IMR-90 (cell line): ENCODE measurements at regions not wholly inside any gene's neighbourhood (a gene's known extent, or its start where the extent isn't known, plus 50 kb on each side); places are given as distances from the start of the nearest gene placed in this dataset.

ENCODE experiments used
- ATAC-seq: fragments of 200-7000 bp; cut with Tn5 transposase; 2 replicates; pipeline ENCODE4 v1.9.1; 2020; ENCODE audit warnings: low read depth, mild to moderate bottlenecking, moderate library complexity
- BruUV-seq: library from RNA; stranded (reverse); fragments of 400-500 nt; replicated peaks from 2 replicates; lab custom pipeline; 2021; lab: Mats Ljungman, UMichigan
- CTCF ChIA-PET: fragments of 300-600 bp; formaldehyde crosslinking; extraction: SDS; loops from one replicate; lab custom pipeline; 2021; ENCODE audit warnings: antibody characterized with exemption; lab: Yijun Ruan, JAX
- POLR2A ChIA-PET: fragments of 300-600 bp; sonication (Branson Sonifier 250); formaldehyde crosslinking; loops from one replicate; lab custom pipeline; 2022; ENCODE audit warnings: antibody characterized with exemption; ENCODE audit not compliant: unreplicated experiment; lab: Charles Lee
- DNase-seq: peaks from one replicate; pipeline ENCODE4 v3.0.0; 2013
- H2AFZ ChIP-seq: replicated peaks from 2 replicates; pipeline ENCODE3; 2013; ENCODE audit warnings: low read length, mild to moderate bottlenecking; ENCODE audit not compliant: poor library complexity
- H2AK5ac ChIP-seq: 2 replicates; pipeline ENCODE4 v1.6.1; 2013; ENCODE audit warnings: low read depth, low read length, inconsistent platforms
- H2AK9ac ChIP-seq: replicated peaks from 2 replicates; pipeline ENCODE3; 2013; ENCODE audit warnings: mild to moderate bottlenecking, low read depth, low read length, moderate library complexity; ENCODE audit not compliant: poor library complexity
- H2BK120ac ChIP-seq: 2 replicates; pipeline ENCODE4 v1.6.1; 2013; ENCODE audit warnings: low read depth, low read length, inconsistent platforms
- H2BK15ac ChIP-seq: 3 replicates; pipeline ENCODE4 v1.6.1; 2013; ENCODE audit warnings: low read depth, low read length, inconsistent platforms
- H2BK20ac ChIP-seq: 2 replicates; pipeline ENCODE4 v1.6.1; 2013; ENCODE audit warnings: low read depth, mild to moderate bottlenecking, inconsistent platforms, low read length, moderate library complexity
- H2BK5ac ChIP-seq: 2 replicates; pipeline ENCODE4 v1.6.1; 2013; ENCODE audit warnings: mild to moderate bottlenecking, low read depth, low read length, inconsistent platforms; ENCODE audit not compliant: poor library complexity, severe bottlenecking
- H3K14ac ChIP-seq: replicated peaks from 2 replicates; pipeline ENCODE4 v1.6.1; 2013; ENCODE audit warnings: low read depth, low read length, inconsistent platforms
- H3K18ac ChIP-seq: 2 replicates; pipeline ENCODE4 v1.6.1; 2013; ENCODE audit warnings: low read depth, low read length, control low read depth
- H3K23ac ChIP-seq: 2 replicates; pipeline ENCODE4 v1.6.1; 2013; ENCODE audit warnings: low read depth, low read length, inconsistent platforms
- H3K27ac ChIP-seq: 2 replicates; pipeline ENCODE4 v1.5.1; 2013; ENCODE audit warnings: mild to moderate bottlenecking, control low read depth, low read length; ENCODE audit not compliant: insufficient read depth
- H3K27me3 ChIP-seq: 2 replicates; pipeline ENCODE4 v1.6.1; 2013; ENCODE audit warnings: low read length; ENCODE audit not compliant: control insufficient read depth, insufficient read depth
- H3K36me3 ChIP-seq: 2 replicates; pipeline ENCODE4 v1.6.1; 2013; ENCODE audit warnings: low read length, mixed read lengths; ENCODE audit not compliant: control insufficient read depth, insufficient read depth
- H3K4ac ChIP-seq: 2 replicates; pipeline ENCODE4 v1.6.1; 2013; ENCODE audit warnings: low read depth, low read length, inconsistent platforms
- H3K4me1 ChIP-seq: 2 replicates; pipeline ENCODE4 v1.6.1; 2013; ENCODE audit warnings: low read length, mixed read lengths; ENCODE audit not compliant: control insufficient read depth, insufficient read depth
- H3K4me2 ChIP-seq: 2 replicates; pipeline ENCODE4 v1.6.1; 2013; ENCODE audit warnings: low read depth, mild to moderate bottlenecking, control low read depth, low read length, moderate library complexity
- H3K4me3 ChIP-seq: 2 replicates; pipeline ENCODE4 v1.5.1; 2013; ENCODE audit warnings: low read depth, mild to moderate bottlenecking, control low read depth, low read length, moderate library complexity; ENCODE audit not compliant: insufficient read depth
- H3K56ac ChIP-seq: 2 replicates; pipeline ENCODE4 v1.6.1; 2013; ENCODE audit warnings: low read length, inconsistent platforms; ENCODE audit not compliant: insufficient read depth; ENCODE audit errors: extremely low read depth
- H3K79me1 ChIP-seq, 2 experiments: 2 replicates each; pipeline ENCODE4 v1.6.1; 2013; ENCODE audit warnings: low read length in 2 of 2, inconsistent platforms in 1 of 2, low read depth in 1 of 2
- H3K9ac ChIP-seq: 2 replicates; pipeline ENCODE4 v1.6.1; 2013; ENCODE audit warnings: low read depth, low read length, control low read depth
- H3K9me1 ChIP-seq: 2 replicates; pipeline ENCODE4 v1.6.1; 2013; ENCODE audit warnings: low read length, inconsistent platforms; ENCODE audit not compliant: insufficient read depth
- H3K9me3 ChIP-seq: 2 replicates; pipeline ENCODE4 v1.6.1; 2013; ENCODE audit warnings: low read length; ENCODE audit not compliant: control insufficient read depth, insufficient read depth
- H4K20me1 ChIP-seq: 2 replicates; pipeline ENCODE4 v1.6.1; 2013; ENCODE audit warnings: low read length, inconsistent platforms; ENCODE audit not compliant: insufficient read depth
- H4K5ac ChIP-seq: 2 replicates; pipeline ENCODE4 v1.6.1; 2013; ENCODE audit warnings: mild to moderate bottlenecking, low read depth, low read length, control low read depth
- H4K8ac ChIP-seq, 2 experiments: 2 replicates each; pipeline ENCODE4 v1.6.1; 2013; ENCODE audit warnings: low read depth in 2 of 2, low read length in 2 of 2, control low read depth in 1 of 2, inconsistent platforms in 1 of 2
- H4K91ac ChIP-seq: 2 replicates; pipeline ENCODE4 v1.6.1; 2013; ENCODE audit warnings: low read depth, low read length, inconsistent platforms; ENCODE audit not compliant: insufficient read depth
- CEBPB ChIP-seq: IDR thresholded peaks from 2 replicates; pipeline ENCODE4 v1.6.1; 2012; ENCODE audit warnings: low read depth, low read length, improper control_type of control experiment
- CHD1 ChIP-seq: IDR thresholded peaks from 2 replicates; pipeline ENCODE4 v1.6.1; 2012; ENCODE audit warnings: low read depth, low read length, improper control_type of control experiment
- MAFK ChIP-seq: IDR thresholded peaks from 2 replicates; pipeline ENCODE4 v1.6.1; 2012; ENCODE audit warnings: low read depth, low read length, improper control_type of control experiment
- MAZ ChIP-seq: IDR thresholded peaks from 2 replicates; pipeline ENCODE4 v1.6.1; 2012; ENCODE audit warnings: low read depth, mild to moderate bottlenecking, low read length, improper control_type of control experiment, moderate library complexity, borderline replicate concordance
- WGBS, 2 experiments: methylation state at CpG; one replicate each; pipeline versions ENCODE4 v1.1.5 to v1.1.7; 2013; ENCODE audit warnings: missing lambda C conversion rate in 2 of 2; ENCODE audit not compliant: insufficient read length in 1 of 2; ENCODE audit errors: extremely low coverage in 2 of 2; 5-methylcytosine and 5-hydroxymethylcytosine counted together
- dilution Hi-C: fragments of 300-500 bp; cut with HindIII; formaldehyde crosslinking; loops from one replicate; pipeline ENCODE4 v1.14.3; 2018; ENCODE audit warnings: low sequenced_read_pairs; ENCODE audit not compliant: unreplicated experiment
- in situ Hi-C: fragments of 300-500 bp; cut with MboI; formaldehyde crosslinking; loops from 3 replicates; pipeline ENCODE4 v1.14.3; 2019; ENCODE audit warnings: low sequenced_read_pairs, inconsistent platforms, mixed read lengths
- intact Hi-C: fragments of 100-400 bp; cut with micrococcal nuclease; formaldehyde crosslinking; loops from 2 replicates; pipeline ENCODE4 v1.10.0; 2022

GRCh38 chr6:167449094-167449861, 124.4 kb downstream of the TTLL2 start:
- DNase-seq (no peak), ATAC-seq (no peak)
- Histone ChIP-seq H3K9me3 (peaks cover 44% of the 10 kb centered on the region), H2AK5ac (no peak overlapping the region), H4K8ac (no peak overlapping the region), H3K27me3 (no peaks in the 10 kb centered on the region), H3K36me3 (no peaks in the 10 kb centered on the region), H4K20me1 (no peaks in the 10 kb centered on the region), H3K9ac (no peak overlapping the region), H3K4me2 (no peak overlapping the region), H2AK9ac (no peak overlapping the region), H2BK120ac (no peak overlapping the region), H3K4me3 (no peak overlapping the region), H3K27ac (no peak overlapping the region), H2BK20ac (no peak overlapping the region), H2BK15ac (no peak overlapping the region), H3K9me1 (no peaks in the 10 kb centered on the region), H4K91ac (no peak overlapping the region), H3K14ac (no peak overlapping the region), H3K4me1 (no peaks in the 10 kb centered on the region), H3K23ac (no peak overlapping the region), H3K4ac (no peak overlapping the region), H3K18ac (no peak overlapping the region), H4K5ac (no peak overlapping the region), H2BK5ac (no peak overlapping the region), H3K56ac (no peak overlapping the region), H3K79me1 (no peaks in the 10 kb centered on the region), H2AFZ (no peak overlapping the region)
- ChIA-PET CTCF (no interaction called here), POLR2A (no interaction called here)
- 0% methylated on average over 1 of the region's 7 CpGs; no CpG with 5 or more reads in 1 of the 2 experiments for WGBS, 2 experiments
- dilution Hi-C loops (no loop called here), in situ Hi-C loops (no loop called here), intact Hi-C loops (no loop called here)
- BruUV-seq, result no TSS peak
- no peak for TF ChIP-seq MAZ
- TF ChIP-seq CEBPB, result no peak
- no peak for TF ChIP-seq CHD1
- TF ChIP-seq MAFK, result no peak
